OCI-LY3 (cell line): ENCODE measurements at regions not wholly inside any gene's neighbourhood (a gene's known extent, or its start where the extent isn't known, plus 50 kb on each side); places are given as distances from the start of the nearest gene placed in this dataset.

Source experiments
- H2AFZ ChIP-seq: fragments of 200-600, 300-600 bp; shearing (Covaris generic); 2 replicates; pipeline ENCODE4 v1.6.0; 2014; ENCODE audit warnings: antibody characterized with exemption, low read depth, low read length
- H3K27ac ChIP-seq: fragments of 200-600, 300-600 bp; sonication (generic); 2 replicates; pipeline ENCODE4 v1.5.1; 2014; ENCODE audit warnings: mild to moderate bottlenecking, low read length, moderate library complexity, mixed read lengths
- H3K27me3 ChIP-seq: fragments of 200-600, 300-600 bp; sonication (generic); 2 replicates; pipeline ENCODE4 v1.6.1; 2014; ENCODE audit warnings: low read depth, low read length, mixed read lengths
- H3K36me3 ChIP-seq: fragments of 200-600, 300-600 bp; sonication (generic); replicated peaks from 2 replicates; pipeline ENCODE3; 2014; ENCODE audit warnings: low read depth, low read length, mixed read lengths
- H3K4me1 ChIP-seq: fragments of 300-600, 200-600 bp; sonication (generic); 2 replicates; pipeline ENCODE4 v1.6.1; 2014; ENCODE audit warnings: low read length, mixed read lengths
- H3K4me2 ChIP-seq: fragments of 200-600, 300-600 bp; sonication (generic); 2 replicates; pipeline ENCODE4 v1.6.1; 2014; ENCODE audit warnings: low read length, mixed read lengths
- H3K4me3 ChIP-seq: fragments of 300-600, 200-600 bp; sonication (generic); 2 replicates; pipeline ENCODE4 v1.5.1; 2014; ENCODE audit warnings: antibody characterized with exemption, mild to moderate bottlenecking, low read length, moderate library complexity
- H3K79me2 ChIP-seq: fragments of 300-600, 200-600 bp; shearing (Covaris generic); 2 replicates; pipeline ENCODE4 v1.6.1; 2014; ENCODE audit warnings: mild to moderate bottlenecking, low read length, mixed read lengths
- H3K9ac ChIP-seq: fragments of 300-600, 200-600 bp; shearing (Covaris generic); 2 replicates; pipeline ENCODE4 v1.6.0; 2014; ENCODE audit warnings: mild to moderate bottlenecking, low read length, moderate library complexity
- H3K9me3 ChIP-seq: fragments of 200-600, 300-600 bp; shearing (Covaris generic); 2 replicates; pipeline ENCODE4 v1.6.1; 2014; ENCODE audit warnings: low read length, mixed read lengths; ENCODE audit not compliant: insufficient read depth
- H4K20me1 ChIP-seq: fragments of 200-600, 300-600 bp; sonication (generic); 2 replicates; pipeline ENCODE4 v1.6.1; 2016; ENCODE audit warnings: low read length, mixed read lengths; ENCODE audit not compliant: insufficient read depth
- CTCF ChIP-seq: fragments of 200-600, 300-600 bp; sonication (generic); IDR thresholded peaks from 2 replicates; pipeline ENCODE4 v1.5.1; 2014; ENCODE audit warnings: antibody characterized with exemption, low read length, low read depth
- EZH2phosphoT487 ChIP-seq: fragments of 200-600 bp; shearing (Covaris generic); IDR thresholded peaks from 2 replicates; pipeline ENCODE4 v1.6.1; 2018; ENCODE audit warnings: antibody characterized with exemption, mixed run types, low read depth

DNA sequence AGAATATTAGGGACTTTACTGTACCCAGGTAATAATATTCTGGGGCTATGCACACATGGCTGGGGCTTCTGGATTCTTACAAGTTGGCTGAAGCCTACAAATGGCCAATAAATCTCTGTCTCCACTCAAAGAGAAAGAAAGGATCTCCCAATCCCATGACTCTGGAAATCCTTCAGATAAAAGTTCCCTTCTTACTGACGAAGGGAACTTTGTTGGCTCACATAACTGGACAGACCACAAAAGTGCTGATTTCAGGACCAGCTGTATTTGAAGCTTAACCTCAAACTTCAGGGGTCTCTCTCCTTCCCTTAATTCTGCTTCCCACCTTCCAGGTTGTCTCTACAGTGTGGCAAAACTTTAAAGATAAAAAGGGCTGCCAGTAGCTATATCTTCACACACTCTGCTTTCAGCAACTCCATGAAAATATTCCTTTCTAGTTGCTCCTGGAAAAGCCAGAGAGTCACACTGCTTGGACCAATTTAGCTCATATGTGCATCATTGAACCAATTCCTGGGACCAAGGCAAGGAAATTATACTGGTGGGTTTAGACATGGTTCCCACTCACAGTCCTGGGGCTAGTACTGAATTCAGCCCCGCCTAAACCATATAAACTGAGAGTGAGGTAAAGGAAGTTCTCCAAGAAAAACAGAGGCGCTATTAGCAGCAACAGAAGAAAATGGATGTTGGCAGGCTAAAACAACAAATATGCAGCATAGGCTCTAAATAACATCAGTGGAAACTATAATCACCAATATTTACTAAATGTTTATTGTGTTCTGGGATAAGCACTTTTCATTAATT lies 290.0 kb upstream of the GADL1 start:
- H4K20me1 ChIP-seq: no peaks in the 10 kb centered on the region

GRCh38 chr3:31185062-31185357 lies 290.5 kb upstream of the GADL1 start:
- peaks cover 55% of the 10 kb centered on the region for H3K4me1 ChIP-seq

More for the DNA sequence above, 290.0 kb upstream of the GADL1 start:
- H3K9ac ChIP-seq: peak overlapping the region; percentile 59; the same call in 1 of the 2 replicates
- peak overlapping the region; percentile 96 for H3K27ac ChIP-seq
- H3K4me1 ChIP-seq: peaks cover 56% of the 10 kb centered on the region
- no peaks in the 10 kb centered on the region for H3K27me3 ChIP-seq
- no peaks in the 10 kb centered on the region for H3K79me2 ChIP-seq
- no peaks in the 10 kb centered on the region for H3K9me3 ChIP-seq
- TF ChIP-seq EZH2phosphoT487: no peak
- no peak for TF ChIP-seq CTCF
- H3K4me3 ChIP-seq: no peak overlapping the region
- H3K36me3 ChIP-seq: no peaks in the 10 kb centered on the region
- no peak overlapping the region for H2AFZ ChIP-seq
- H3K4me2 ChIP-seq: no peak overlapping the region

DNA sequence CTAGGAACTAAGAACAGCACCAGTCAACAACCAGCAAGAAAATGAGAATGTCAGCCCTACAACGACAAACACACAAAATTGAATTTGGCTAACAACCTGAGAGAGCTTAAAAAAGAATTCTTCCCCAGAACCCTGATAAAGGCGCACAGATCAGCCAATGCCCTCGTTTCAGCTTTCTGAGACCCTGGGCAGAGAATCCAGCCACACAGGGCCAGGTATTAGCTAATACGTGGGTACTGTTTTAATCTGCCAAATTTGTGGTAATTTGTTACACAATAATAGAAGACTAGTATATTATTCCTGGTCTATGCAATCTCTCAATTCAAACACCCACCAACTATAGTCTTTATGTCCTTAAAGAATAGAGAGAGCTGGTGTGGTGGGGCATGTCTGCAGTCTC lies 291.6 kb upstream of the GADL1 start:
- Histone ChIP-seq H2AFZ (no peak overlapping the region), H3K4me2 (no peak overlapping the region), H3K9ac (no peak overlapping the region), H3K36me3 (no peaks in the 10 kb centered on the region), H3K79me2 (no peaks in the 10 kb centered on the region), H3K27me3 (no peaks in the 10 kb centered on the region), H3K4me1 (peaks cover 45% of the 10 kb centered on the region), H3K4me3 (no peak overlapping the region), H3K27ac (no peak overlapping the region), H3K9me3 (no peaks in the 10 kb centered on the region), H4K20me1 (no peaks in the 10 kb centered on the region)
- no peak for TF ChIP-seq CTCF
- no peak for TF ChIP-seq EZH2phosphoT487

More at GRCh38 chr3:31185062-31185357, 290.5 kb upstream of the GADL1 start:
- H3K27me3 ChIP-seq: no peaks in the 10 kb centered on the region
- TF ChIP-seq EZH2phosphoT487 (no peak), CTCF (no peak)
- H3K4me2 ChIP-seq: no peak overlapping the region
- H3K9me3 ChIP-seq: no peaks in the 10 kb centered on the region
- no peaks in the 10 kb centered on the region for H4K20me1 ChIP-seq
- no peak overlapping the region for H3K9ac ChIP-seq
- no peaks in the 10 kb centered on the region for H3K36me3 ChIP-seq
- H3K27ac ChIP-seq: no peak overlapping the region
- no peak overlapping the region for H3K4me3 ChIP-seq
- no peak overlapping the region for H2AFZ ChIP-seq
- no peaks in the 10 kb centered on the region for H3K79me2 ChIP-seq

DNA sequence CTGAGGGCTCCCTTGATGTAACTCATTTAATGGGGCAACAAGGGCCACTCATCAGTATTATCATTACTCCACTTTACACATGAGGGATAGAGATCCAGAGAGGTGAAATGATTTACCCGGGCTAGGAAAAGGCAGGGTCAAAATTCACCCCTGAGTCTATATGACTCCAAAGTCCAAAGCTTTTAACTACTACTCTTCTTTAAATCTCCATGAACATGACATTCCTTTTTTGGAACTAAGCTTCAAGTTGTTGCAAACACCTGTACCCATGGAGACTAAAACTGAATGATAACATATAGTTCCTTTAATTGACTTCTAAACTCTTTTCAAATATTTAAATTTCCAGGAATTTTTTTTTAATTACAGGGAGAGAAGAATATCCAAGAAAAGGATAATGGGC lies 292.9 kb upstream of the GADL1 start:
- Histone ChIP-seq H3K36me3 (no peaks in the 10 kb centered on the region), H3K79me2 (no peaks in the 10 kb centered on the region)

More for the DNA sequence above, 292.9 kb upstream of the GADL1 start:
- H3K4me2 ChIP-seq: no peak overlapping the region
- peaks cover 32% of the 10 kb centered on the region for H3K4me1 ChIP-seq
- no peaks in the 10 kb centered on the region for H4K20me1 ChIP-seq
- H3K9ac ChIP-seq: no peak overlapping the region
- no peak overlapping the region for H2AFZ ChIP-seq
- H3K27me3 ChIP-seq: no peaks in the 10 kb centered on the region
- H3K27ac ChIP-seq: no peak overlapping the region
- no peak overlapping the region for H3K4me3 ChIP-seq
- no peaks in the 10 kb centered on the region for H3K9me3 ChIP-seq
- no peak for TF ChIP-seq CTCF
- no peak for TF ChIP-seq EZH2phosphoT487
